Kidney (tissue), 13 donors: ENCODE measurements at regions not wholly inside any gene's neighbourhood (a gene's known extent, or its start where the extent isn't known, plus 50 kb on each side); places are given as distances from the start of the nearest gene placed in this dataset.

Experiments
- DNase-seq, 5 donors: peaks; one replicate each; pipeline ENCODE4 v3.0.0-alpha.2; 2013 to 2020
- FAIRE-seq: peaks from 2 replicates; lab custom pipeline; 2012; peaks lifted over from hg19 to GRCh38; lab: Jason Lieb, UNC
- H3K27ac ChIP-seq, 2 donors: one replicate each; pipeline ENCODE4 v1.7.0; 2013; ENCODE audit warnings: low read depth in 2 of 2, low read length in 2 of 2, inconsistent platforms in 1 of 2
- H3K27me3 ChIP-seq: one replicate; pipeline ENCODE4 v1.7.1; 2013; ENCODE audit warnings: low read length, inconsistent platforms; ENCODE audit not compliant: control insufficient read depth, insufficient read depth
- H3K36me3 ChIP-seq, 3 donors: one replicate each; pipeline versions ENCODE4 v1.7.0 to v1.7.1; 2013; ENCODE audit warnings: low read length in 3 of 3, control low read depth in 1 of 3, inconsistent platforms in 1 of 3; ENCODE audit not compliant: insufficient read depth in 3 of 3, control insufficient read depth in 2 of 3
- H3K4me1 ChIP-seq, 3 donors: one replicate each; pipeline versions ENCODE4 v1.7.0 to v1.7.1; 2013; ENCODE audit warnings: low read length in 3 of 3, inconsistent platforms in 1 of 3, low read depth in 1 of 3; ENCODE audit not compliant: control insufficient read depth in 2 of 3, insufficient read depth in 2 of 3
- H3K4me3 ChIP-seq, 3 donors: one replicate each; pipeline versions ENCODE4 v1.7.0 to v1.8.1; 2013; ENCODE audit warnings: low read length in 3 of 3, control low read depth in 1 of 3, inconsistent platforms in 1 of 3
- H3K9ac ChIP-seq, 3 donors: one replicate each; pipeline versions ENCODE4 v1.7.0 to v1.7.1; 2013; ENCODE audit warnings: low read length in 3 of 3, control low read depth in 1 of 3, inconsistent platforms in 1 of 3
- H3K9me3 ChIP-seq, 3 donors: one replicate each; pipeline versions ENCODE4 v1.7.0 to v1.7.1; 2013; ENCODE audit warnings: low read length in 3 of 3, control low read depth in 1 of 3, inconsistent platforms in 1 of 3; ENCODE audit not compliant: control insufficient read depth in 2 of 3, insufficient read depth in 1 of 3
- CTCF ChIP-seq: IDR thresholded peaks from 3 replicates; pipeline ENCODE4 v1.5.1; 2012; ENCODE audit warnings: mild to moderate bottlenecking, moderate library complexity, borderline replicate concordance; ENCODE audit not compliant: insufficient read depth; ENCODE audit errors: extremely low read depth
- intact Hi-C: fragments of 100-400 bp; cut with DNase I; formaldehyde crosslinking; loops from one replicate; pipeline ENCODE4 v1.11.1; 2022
- donor health status: control.
- donor health status: control.
- donor health status: control.
- donor health status: control.
- donor health status: control.
- donor health status: DM: yes; HTN: yes; CAD: no.
- donor health status: Normal renal cell carcinoma (clear cell type).

DNA sequence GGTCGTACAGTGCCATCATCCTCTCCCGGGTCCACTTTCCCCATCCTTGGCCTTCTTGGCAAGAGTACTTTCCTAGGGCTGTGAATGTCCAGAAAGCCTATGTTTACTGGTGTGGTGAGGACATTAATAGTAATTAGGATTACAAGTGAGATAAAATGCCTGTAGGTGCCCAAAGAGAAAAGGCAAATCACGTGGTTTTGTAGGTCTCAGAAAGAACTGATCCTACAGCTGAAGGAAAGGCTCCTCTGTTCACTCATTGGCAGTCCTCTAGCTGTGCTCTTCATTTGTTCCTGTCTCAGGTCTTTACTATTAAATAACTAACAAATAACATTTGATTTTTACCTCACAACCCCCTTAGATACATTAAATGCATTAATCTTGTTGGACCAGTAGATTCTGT is 220.1 kb upstream of the CBLB start:
- FAIRE-seq (no peak), DNase-seq (no peak)
- H3K9me3 ChIP-seq, result no peaks in the 10 kb centered on the region
- TF ChIP-seq CTCF, result no peak
- H3K4me3 ChIP-seq, result no peak overlapping the region
- H3K27ac ChIP-seq, result no peak overlapping the region
- H3K4me1 ChIP-seq, result no peaks in the 10 kb centered on the region
- no peaks in the 10 kb centered on the region for H3K36me3 ChIP-seq
- intact Hi-C loops, result no loop called here
- no peaks in the 10 kb centered on the region for H3K27me3 ChIP-seq
- H3K9ac ChIP-seq, result no peak overlapping the region

- H3K27me3 ChIP-seq, result no peaks in the 10 kb centered on the region
- DNase-seq (no peak), FAIRE-seq (no peak)
- no peak overlapping the region for H3K4me3 ChIP-seq
- intact Hi-C loops, result no loop called here
- H3K9ac ChIP-seq, result no peak overlapping the region
- H3K4me1 ChIP-seq, result no peaks in the 10 kb centered on the region
- H3K9me3 ChIP-seq, result no peaks in the 10 kb centered on the region
- no peak overlapping the region for H3K27ac ChIP-seq
- H3K36me3 ChIP-seq, result no peaks in the 10 kb centered on the region
- no peak for TF ChIP-seq CTCF
These were observed 221.0 kb upstream of the CBLB start for GRCh38 chr3:106089806-106090205.

- no peak overlapping the region for H3K9ac ChIP-seq
- DNase-seq, result no peak
These were observed 224.0 kb upstream of the CBLB start for GRCh38 chr3:106092792-106093191.

More at GRCh38 chr3:106092792-106093191, 224.0 kb upstream of the CBLB start:
- no peak for FAIRE-seq
- Histone ChIP-seq H3K27ac (no peak overlapping the region), H3K4me3 (no peak overlapping the region), H3K4me1 (no peaks in the 10 kb centered on the region), H3K36me3 (no peaks in the 10 kb centered on the region), H3K9me3 (no peaks in the 10 kb centered on the region), H3K27me3 (no peaks in the 10 kb centered on the region)
- TF ChIP-seq CTCF, result no peak
- intact Hi-C loops, result no loop called here
